PC-9 (cell line): ENCODE measurements at regions not wholly inside any gene's neighbourhood (a gene's known extent, or its start where the extent isn't known, plus 50 kb on each side); places are given as distances from the start of the nearest gene placed in this dataset.

Experiments used
- BruUV-seq: library from RNA; stranded (reverse); fragments of 400-500 nt; replicated peaks from 2 replicates; lab custom pipeline; 2021; lab: Mats Ljungman, UMichigan
- CTCF ChIA-PET: fragments of 300-600 bp; sonication (Branson Sonifier 250); formaldehyde crosslinking; loops from one replicate; lab custom pipeline; 2022; ENCODE audit warnings: antibody characterized with exemption; lab: Charles Lee
- POLR2A ChIA-PET: fragments of 300-600 bp; sonication (Branson Sonifier 250); formaldehyde crosslinking; loops from one replicate; lab custom pipeline; 2022; ENCODE audit warnings: antibody characterized with exemption; ENCODE audit not compliant: unreplicated experiment; lab: Charles Lee
- DNase-seq, 2 experiments: peaks; one replicate each; pipeline versions ENCODE4 v3.0.0 to v3.0.0-alpha.2; 2015 to 2022; ENCODE audit warnings: mixed read lengths in 1 of 2
- H2AFZ ChIP-seq: fragments of 200-600 bp; sonication (generic); 2 replicates; pipeline ENCODE4 v1.8.1; 2017; ENCODE audit warnings: antibody characterized with exemption
- H3F3A ChIP-seq: fragments of 200-600 bp; sonication (generic); 2 replicates; pipeline ENCODE4 v1.8.1; 2017; ENCODE audit warnings: antibody characterized with exemption, mild to moderate bottlenecking, low read depth; ENCODE audit not compliant: insufficient read depth
- H3K27ac ChIP-seq: fragments of 200-600 bp; sonication (generic); 2 replicates; pipeline ENCODE4 v1.6.1; 2016; ENCODE audit warnings: mixed run types
- H3K27me3 ChIP-seq: fragments of 200-600 bp; sonication (generic); 2 replicates; pipeline ENCODE4 v1.6.1; 2016; ENCODE audit warnings: low read depth, mixed run types; ENCODE audit not compliant: insufficient read depth
- H3K36me3 ChIP-seq: fragments of 200-600 bp; sonication (generic); 2 replicates; pipeline ENCODE4 v1.6.1; 2016; ENCODE audit warnings: low read depth, mixed run types
- H3K4me1 ChIP-seq: fragments of 200-600 bp; sonication (generic); replicated peaks from 2 replicates; pipeline ENCODE4 v1.6.1; 2016; ENCODE audit warnings: mixed run types; ENCODE audit not compliant: insufficient read depth
- H3K4me2 ChIP-seq: fragments of 200-600 bp; sonication (generic); 2 replicates; pipeline ENCODE4 v1.6.1; 2017; ENCODE audit warnings: mixed run types
- H3K4me3 ChIP-seq: fragments of 200-600 bp; sonication (generic); 2 replicates; pipeline ENCODE4 v1.6.1; 2016; ENCODE audit warnings: mixed run types
- H3K79me2 ChIP-seq: fragments of 200-600 bp; sonication (generic); 2 replicates; pipeline ENCODE4 v1.6.1; 2017; ENCODE audit warnings: low read depth, mixed run types
- H3K9me2 ChIP-seq: fragments of 200-600 bp; sonication (generic); 2 replicates; pipeline ENCODE4 v1.8.1; 2017; ENCODE audit warnings: mild to moderate bottlenecking; ENCODE audit not compliant: insufficient read depth
- H3K9me3 ChIP-seq: fragments of 200-600 bp; sonication (generic); 2 replicates; pipeline ENCODE4 v1.8.1; 2016; ENCODE audit warnings: low read depth; ENCODE audit not compliant: insufficient read depth
- H4K20me1 ChIP-seq: fragments of 200-600 bp; sonication (generic); 2 replicates; pipeline ENCODE4 v1.8.1; 2017; ENCODE audit not compliant: insufficient read depth
- CTCF ChIP-seq: fragments of 200-600 bp; sonication (generic); conservative IDR thresholded peaks from 2 replicates; pipeline ENCODE4 v1.6.1; 2017; ENCODE audit warnings: mixed run types, antibody characterized with exemption, mild to moderate bottlenecking, moderate library complexity
- EZH2 ChIP-seq: fragments of 200-600 bp; sonication (generic); IDR thresholded peaks from 2 replicates; pipeline ENCODE4 v1.8.0; 2017; ENCODE audit warnings: antibody characterized with exemption, low read depth
- intact Hi-C: fragments of 100-400 bp; cut with micrococcal nuclease; formaldehyde crosslinking; loops from one replicate; pipeline ENCODE4 v1.10.0; 2022; ENCODE audit not compliant: unreplicated experiment

- Histone ChIP-seq H3K4me3 (no peak overlapping the region), H3K4me1 (no peaks in the 10 kb centered on the region), H3K9me3 (no peaks in the 10 kb centered on the region), H2AFZ (no peak overlapping the region), H4K20me1 (0 out of 2 replicates have a peak, but pooled peaks cover 5% of the 10 kb centered on the region), H3F3A (no peaks in the 10 kb centered on the region), H3K9me2 (no peaks in the 10 kb centered on the region; the same call in 1 of the 2 replicates), H3K27me3 (peaks cover 45% of the 10 kb centered on the region), H3K79me2 (no peaks in the 10 kb centered on the region), H3K4me2 (no peak overlapping the region), H3K27ac (no peak overlapping the region), H3K36me3 (no peaks in the 10 kb centered on the region)
- no TSS peak for BruUV-seq
- intact Hi-C loops, result no loop called here
- no peak for DNase-seq
- ChIA-PET CTCF (interaction anchor here (0.6 kb wide), 1 partner anchor 521 kb away, joined by 4 read pairs; no protein-coding TSS in a partner anchor), POLR2A (no interaction called here)
- TF ChIP-seq EZH2 (no peak), CTCF (no peak)
These were observed 430.2 kb downstream of the GALR1 start for GRCh38 chr18:77679869-77680268.

GRCh38 chr18:77700051-77700450 lies 450.4 kb downstream of the GALR1 start:
- Histone ChIP-seq H3K27me3 (peaks cover 16% of the 10 kb centered on the region), H3K4me1 (no peaks in the 10 kb centered on the region), H3K9me3 (no peaks in the 10 kb centered on the region), H3K79me2 (no peaks in the 10 kb centered on the region), H3K27ac (no peak overlapping the region), H3K4me3 (no peak overlapping the region), H3K36me3 (no peaks in the 10 kb centered on the region), H3K4me2 (no peak overlapping the region), H2AFZ (no peak overlapping the region), H4K20me1 (no peaks in the 10 kb centered on the region), H3F3A (no peaks in the 10 kb centered on the region), H3K9me2 (no peaks in the 10 kb centered on the region)
- intact Hi-C loops, result no loop called here
- TF ChIP-seq CTCF (no peak), EZH2 (no peak)
- CTCF ChIA-PET, result no interaction called here
- BruUV-seq, result no TSS peak
- POLR2A ChIA-PET, result no interaction called here
- no peak for DNase-seq

DNA sequence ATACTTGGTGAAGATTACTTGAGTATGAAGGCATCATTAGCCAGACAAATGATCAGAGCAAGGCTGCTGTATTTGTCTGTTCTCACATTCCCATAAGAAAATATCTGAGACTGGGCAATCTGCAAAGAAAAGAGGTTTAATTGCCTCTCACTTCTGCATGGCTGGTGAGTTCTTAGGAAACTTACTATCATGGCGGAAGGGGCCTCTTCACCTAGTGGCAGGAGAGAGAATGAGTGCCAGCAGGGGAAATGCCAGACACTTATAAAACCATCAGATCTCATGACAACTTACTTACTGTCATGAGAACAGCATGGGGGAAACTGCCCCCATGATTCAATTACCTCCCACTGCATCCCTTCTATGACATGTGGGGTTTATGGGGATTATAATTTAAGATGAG lies 452.3 kb downstream of the GALR1 start:
- no TSS peak for BruUV-seq
- H3K4me2 ChIP-seq, result no peak overlapping the region
- CTCF ChIA-PET, result no interaction called here
- H3K9me3 ChIP-seq, result no peaks in the 10 kb centered on the region
- H3K27me3 ChIP-seq, result peaks cover 18% of the 10 kb centered on the region
- H3K27ac ChIP-seq, result no peak overlapping the region
- no peaks in the 10 kb centered on the region for H3K9me2 ChIP-seq
- POLR2A ChIA-PET, result no interaction called here
- TF ChIP-seq CTCF (no peak), EZH2 (no peak)
- no peak overlapping the region for H3K4me3 ChIP-seq
- H3K4me1 ChIP-seq, result no peaks in the 10 kb centered on the region
- no peak overlapping the region for H2AFZ ChIP-seq
- no peaks in the 10 kb centered on the region for H4K20me1 ChIP-seq
- intact Hi-C loops, result no loop called here
- DNase-seq, result no peak
- H3K36me3 ChIP-seq, result no peaks in the 10 kb centered on the region
- no peaks in the 10 kb centered on the region for H3F3A ChIP-seq
- H3K79me2 ChIP-seq, result no peaks in the 10 kb centered on the region
